Epithelial cell of esophagus (primary cell): ENCODE measurements at regions not wholly inside any gene's neighbourhood (a gene's known extent, or its start where the extent isn't known, plus 50 kb on each side); places are given as distances from the start of the nearest gene placed in this dataset.

Source experiments
- DNase-seq: peaks from one replicate; pipeline ENCODE4 v3.0.0; 2010; ENCODE audit warnings: low read depth
- H3K4me3 ChIP-seq: 2 replicates; pipeline ENCODE4 v1.5.1; 2011; ENCODE audit warnings: mild to moderate bottlenecking, low read length, control low read depth
- CTCF ChIP-seq: IDR thresholded peaks from 2 replicates; pipeline ENCODE4 v1.5.1; 2011; ENCODE audit warnings: low read depth, mild to moderate bottlenecking, low read length, control low read depth, inconsistent platforms; ENCODE audit not compliant: insufficient read depth; ENCODE audit errors: missing control alignments

GRCh38 chr12:13843841-13844240 is 137.6 kb downstream of the GRIN2B start:
- no peak for TF ChIP-seq CTCF
- DNase-seq: no peak
- H3K4me3 ChIP-seq: no peak overlapping the region

- DNase-seq: no peak
- no peak overlapping the region for H3K4me3 ChIP-seq
- no peak for TF ChIP-seq CTCF
These were observed 140.0 kb downstream of the GRIN2B start for GRCh38 chr12:13841358-13841757.

- no peak overlapping the region for H3K4me3 ChIP-seq
- no peak for TF ChIP-seq CTCF
- DNase-seq: no peak
These were observed 141.8 kb downstream of the GRIN2B start for GRCh38 chr12:13839365-13840336.

GRCh38 chr12:13836099-13836498 is 145.3 kb downstream of the GRIN2B start:
- DNase-seq: no peak
- no peak for TF ChIP-seq CTCF
- H3K4me3 ChIP-seq: no peak overlapping the region

GRCh38 chr12:13835652-13836051 is 145.8 kb downstream of the GRIN2B start:
- no peak for DNase-seq

GRCh38 chr12:13834241-13834640 is 147.2 kb downstream of the GRIN2B start:
- H3K4me3 ChIP-seq: no peak overlapping the region
- no peak for TF ChIP-seq CTCF
- DNase-seq: no peak

More at GRCh38 chr12:13835652-13836051, 145.8 kb downstream of the GRIN2B start:
- no peak for TF ChIP-seq CTCF
- no peak overlapping the region for H3K4me3 ChIP-seq

- TF ChIP-seq CTCF: no peak
- DNase-seq: no peak
- H3K4me3 ChIP-seq: no peak overlapping the region
These were observed 164.3 kb downstream of the GRIN2B start for GRCh38 chr12:13817131-13817530.
